Left lung (tissue), 4 donors: ENCODE measurements at regions not wholly inside any gene's neighbourhood (a gene's known extent, or its start where the extent isn't known, plus 50 kb on each side); places are given as distances from the start of the nearest gene placed in this dataset.

Source experiments
- ATAC-seq: fragments of 200-7000 bp; cut with Tn5 transposase; one replicate; pipeline ENCODE4 v1.9.1; 2020; ENCODE audit warnings: moderate library complexity
- DNase-seq, 4 donors: peaks; one replicate each; pipeline ENCODE4 v3.0.0-alpha.2; 2013 to 2020
- H3K27ac ChIP-seq, 2 donors: fragments of 200-600 bp; sonication (generic) in 1 of 2; one replicate each; pipeline versions ENCODE4 v1.5.0 to v1.8.0; 2020 to 2021
- H3K27me3 ChIP-seq, 2 donors: fragments of 200-600 bp; sonication (generic) in 1 of 2; one replicate each; pipeline versions ENCODE4 v1.5.0 to v1.8.0; 2020 to 2021
- H3K36me3 ChIP-seq, 2 donors: fragments of 200-600 bp; sonication (generic) in 1 of 2; one replicate each; pipeline versions ENCODE4 v1.5.0 to v1.8.0; 2020 to 2021
- H3K4me1 ChIP-seq, 2 donors: fragments of 200-600 bp; one replicate each; pipeline ENCODE4 v1.8.0; 2021
- H3K4me3 ChIP-seq, 2 donors: fragments of 200-600 bp; sonication (generic) in 1 of 2; one replicate each; pipeline versions ENCODE4 v1.5.0 to v1.8.0; 2020 to 2021; ENCODE audit warnings: mild to moderate bottlenecking in 1 of 2
- H3K9me3 ChIP-seq, 2 donors: fragments of 200-600 bp; sonication (generic) in 1 of 2; one replicate each; pipeline versions ENCODE4 v1.5.0 to v1.8.0; 2020 to 2021
- CTCF ChIP-seq, 2 donors: fragments of 200-600 bp; sonication (generic) in 1 of 2; IDR thresholded peaks; one replicate each; pipeline versions ENCODE4 v1.5.0 to v1.8.0; 2021; ENCODE audit warnings: antibody characterized with exemption in 2 of 2
- intact Hi-C, 2 donors: fragments of 100-400 bp; cut with DNase I; formaldehyde crosslinking; loops; one replicate each; pipeline versions ENCODE4 v1.11.2 to v1.14.2; 2022
- donor health status: DM: no; HTN: yes; CAD: no.
- donor health status: DM: no; HTN: no; CAD: no.

- DNase-seq (no peak), ATAC-seq (no peak)
- intact Hi-C loops, result no loop called here
- Histone ChIP-seq H3K27ac (no peak overlapping the region), H3K36me3 (no peaks in the 10 kb centered on the region), H3K4me3 (no peak overlapping the region), H3K27me3 (no peaks in the 10 kb centered on the region), H3K9me3 (peaks cover 0 to 3% of the 10 kb centered on the region in 2 donors), H3K4me1 (peaks cover 0 to 4% of the 10 kb centered on the region in 2 donors)
- TF ChIP-seq CTCF (IDR thresholded peaks at IDR 0.05), result no peak
Measured at GRCh38 chr10:60565492-60565891, 175.8 kb upstream of the ANK3 start.

- intact Hi-C loops, result no loop called here
- Histone ChIP-seq H3K27ac (no peak overlapping the region), H3K4me1 (peaks cover 0 to 4% of the 10 kb centered on the region in 2 donors), H3K9me3 (peaks cover 0 to 3% of the 10 kb centered on the region in 2 donors), H3K4me3 (no peak overlapping the region), H3K27me3 (no peaks in the 10 kb centered on the region), H3K36me3 (no peaks in the 10 kb centered on the region)
- no peak for DNase-seq
- ATAC-seq, result no peak
- no peak for TF ChIP-seq CTCF (IDR thresholded peaks at IDR 0.05)
Measured at GRCh38 chr10:60564475-60564874, 174.8 kb upstream of the ANK3 start.

- DNase-seq (no peak), ATAC-seq (no peak)
- Histone ChIP-seq H3K4me3 (no peak overlapping the region), H3K4me1 (peaks cover 0 to 4% of the 10 kb centered on the region in 2 donors), H3K36me3 (no peaks in the 10 kb centered on the region), H3K9me3 (peaks cover 0 to 3% of the 10 kb centered on the region in 2 donors), H3K27ac (no peak overlapping the region), H3K27me3 (no peaks in the 10 kb centered on the region)
- intact Hi-C loops, result no loop called here
- no peak for TF ChIP-seq CTCF (IDR thresholded peaks at IDR 0.05)
Measured at GRCh38 chr10:60560451-60560850, 170.8 kb upstream of the ANK3 start.

GRCh38 chr10:60555700-60556099 lies 166.0 kb upstream of the ANK3 start:
- intact Hi-C loops, result no loop called here
- Histone ChIP-seq H3K27ac (no peak overlapping the region), H3K9me3 (no peaks in the 10 kb centered on the region), H3K36me3 (no peaks in the 10 kb centered on the region), H3K4me1 (no peaks in the 10 kb centered on the region), H3K4me3 (no peak overlapping the region), H3K27me3 (no peaks in the 10 kb centered on the region)
- ATAC-seq (no peak), DNase-seq (no peak)
- no peak for TF ChIP-seq CTCF (IDR thresholded peaks at IDR 0.05)

- no peak for TF ChIP-seq CTCF (IDR thresholded peaks at IDR 0.05)
- intact Hi-C loops, result no loop called here
- ATAC-seq, result peak; percentile 73
- H3K4me1 ChIP-seq, result no peaks in the 10 kb centered on the region
- no peak overlapping the region for H3K4me3 ChIP-seq
- no peak for DNase-seq
- H3K27ac ChIP-seq, result no peak overlapping the region
- H3K36me3 ChIP-seq, result no peaks in the 10 kb centered on the region
- H3K27me3 ChIP-seq, result no peaks in the 10 kb centered on the region
- no peaks in the 10 kb centered on the region for H3K9me3 ChIP-seq
Measured at GRCh38 chr10:60549686-60550085, 160.0 kb upstream of the ANK3 start.
